Erythroblast (primary cell): ENCODE measurements at regions not wholly inside any gene's neighbourhood (a gene's known extent, or its start where the extent isn't known, plus 50 kb on each side); places are given as distances from the start of the nearest gene placed in this dataset.

Source experiments
- GATA1 ChIP-seq: IDR thresholded peaks from 2 replicates; pipeline ENCODE4 v1.6.1; 2011; ENCODE audit warnings: low read depth, mild to moderate bottlenecking, control low read depth, low read length, moderate library complexity
- POLR2A ChIP-seq: IDR thresholded peaks from 2 replicates; pipeline ENCODE4 v1.6.1; 2011; ENCODE audit warnings: mild to moderate bottlenecking, low read length

- TF ChIP-seq POLR2A (no peak), GATA1 (no peak)
These were observed 700.9 kb upstream of the CXADR start for GRCh38 chr21:16811970-16812369.
